GF-D8 (cell line): ENCODE measurements at regions not wholly inside any gene's neighbourhood (a gene's known extent, or its start where the extent isn't known, plus 50 kb on each side); places are given as distances from the start of the nearest gene placed in this dataset.

Source experiments
- DNase-seq: peaks from one replicate; lab custom pipeline; 2025; lab: John Stamatoyannopoulos, UW

DNA sequence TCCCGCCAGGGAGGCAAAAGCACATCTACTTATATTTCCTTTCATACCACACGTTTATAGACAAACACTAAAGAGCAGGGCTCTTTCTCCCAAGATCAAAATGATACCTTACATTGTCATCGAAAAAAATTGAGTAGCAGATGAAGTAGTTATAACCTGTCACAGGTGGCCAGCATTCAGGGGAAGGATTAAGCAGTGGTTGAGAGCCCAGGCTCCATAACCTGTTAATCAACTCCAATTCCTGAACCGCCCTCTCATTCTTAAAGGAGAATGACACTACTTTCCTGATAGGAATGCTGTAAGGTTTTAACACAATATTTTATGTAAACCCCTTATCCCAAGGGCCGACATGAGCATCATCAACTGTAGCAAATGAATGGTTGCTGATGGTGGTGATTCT lies 268.9 kb upstream of the KCNIP4 start:
- DNase-seq, result no peak

DNA sequence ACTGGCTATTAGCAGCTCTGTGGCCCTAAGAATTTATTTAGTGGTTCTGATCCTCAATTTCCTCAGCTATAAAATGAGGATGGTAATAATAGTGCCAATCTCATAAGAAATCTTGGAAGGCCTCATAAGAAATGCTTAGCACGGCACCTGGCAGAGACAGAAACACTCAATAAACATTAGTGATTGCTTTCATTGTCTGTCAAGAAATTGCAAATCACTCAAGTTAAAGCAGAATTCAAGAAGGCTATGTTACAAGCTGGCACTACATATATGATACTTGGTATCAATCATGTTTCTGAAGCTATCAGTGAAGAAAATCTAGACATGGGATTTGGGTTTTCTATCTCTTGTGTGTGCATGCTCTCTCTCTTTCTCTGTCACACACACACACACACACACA lies 267.7 kb upstream of the KCNIP4 start:
- DNase-seq, result no peak

DNA sequence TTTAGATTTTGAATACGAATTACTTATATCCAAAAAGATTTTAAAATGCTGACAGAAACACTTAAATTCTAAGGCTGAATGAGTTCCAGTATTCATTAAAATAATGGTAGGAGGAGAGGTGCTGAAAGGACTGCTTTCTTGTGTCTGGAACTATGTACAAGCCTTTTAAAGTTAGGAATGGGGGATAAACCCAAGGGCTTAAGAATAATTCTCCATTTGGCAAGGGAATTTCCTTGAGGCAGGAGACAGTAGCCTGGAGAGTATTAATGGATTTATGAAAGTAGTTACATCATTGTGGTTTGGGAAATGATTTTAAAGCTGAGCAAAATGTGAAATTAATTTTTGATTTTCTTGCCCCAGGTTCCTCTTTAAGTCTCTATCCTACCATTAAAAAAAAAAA lies 266.5 kb upstream of the KCNIP4 start:
- DNase-seq, result no peak

DNA sequence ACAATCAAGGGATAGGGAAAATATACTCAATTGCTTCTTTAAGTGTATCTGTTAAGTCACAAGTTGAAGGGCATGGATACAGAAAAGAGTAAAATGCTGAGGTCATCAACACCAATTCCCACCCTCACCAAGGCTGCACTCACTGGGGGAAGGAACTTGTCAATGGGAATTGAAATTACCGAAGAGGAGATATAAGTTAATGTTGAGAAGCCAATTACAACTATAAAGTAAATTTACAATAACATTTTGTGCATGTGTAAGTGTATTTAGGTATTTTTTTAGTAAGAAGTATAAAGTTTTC lies 255.1 kb upstream of the KCNIP4 start:
- DNase-seq, result no peak

GRCh38 chr4:22202975-22203710 lies 254.6 kb upstream of the KCNIP4 start:
- DNase-seq, result no peak

- DNase-seq, result no peak
These were observed 253.8 kb upstream of the KCNIP4 start for GRCh38 chr4:22202246-22202974.

GRCh38 chr4:22201256-22201655 lies 252.7 kb upstream of the KCNIP4 start:
- no peak for DNase-seq

DNA sequence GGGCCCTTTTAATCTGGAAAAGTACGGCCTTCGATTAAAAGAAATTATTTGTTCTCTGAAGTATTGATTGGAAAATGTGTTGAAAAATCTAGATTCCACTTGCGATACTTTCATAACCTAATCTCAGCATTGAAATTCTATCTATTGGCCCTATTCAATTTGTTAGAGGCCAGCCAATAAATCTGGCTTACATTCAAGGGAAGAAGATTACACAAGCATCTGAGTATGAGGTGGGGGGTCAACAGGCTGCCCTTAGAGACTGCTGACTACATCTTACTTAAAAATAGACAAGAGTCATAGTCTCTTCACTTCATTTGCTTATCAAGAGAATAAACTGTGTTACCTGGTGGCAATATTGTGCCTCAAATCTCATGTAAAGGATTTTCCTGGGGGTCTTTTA lies 248.0 kb upstream of the KCNIP4 start:
- no peak for DNase-seq

GRCh38 chr4:22192084-22192511 lies 243.5 kb upstream of the KCNIP4 start:
- DNase-seq, result no peak

- no peak for DNase-seq
These were observed 243.0 kb upstream of the KCNIP4 start for GRCh38 chr4:22191565-22191964.

DNA sequence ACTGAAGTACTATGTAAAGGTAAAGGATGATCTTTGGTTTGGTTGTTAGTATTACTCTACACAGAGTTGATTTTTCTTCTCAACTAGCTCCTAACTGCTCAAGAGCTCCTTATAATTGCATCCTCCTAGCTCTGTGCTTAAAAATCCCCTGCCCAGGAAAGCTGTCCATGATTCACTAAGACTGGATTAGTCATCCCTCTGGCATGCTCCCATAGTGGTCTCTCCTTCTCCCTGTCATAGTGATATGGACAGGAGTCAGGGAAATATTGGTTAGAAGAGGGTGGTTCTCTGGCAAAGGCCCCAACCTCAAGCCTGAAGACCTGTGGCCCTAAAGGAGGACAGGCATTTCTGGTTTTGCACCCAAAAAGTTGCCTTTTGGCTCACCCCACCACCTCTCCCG lies 242.3 kb upstream of the KCNIP4 start:
- no peak for DNase-seq

- no peak for DNase-seq
These were observed 238.7 kb upstream of the KCNIP4 start for GRCh38 chr4:22187203-22187820.

- DNase-seq, result no peak
These were observed 233.2 kb upstream of the KCNIP4 start for GRCh38 chr4:22181736-22182135.

DNA sequence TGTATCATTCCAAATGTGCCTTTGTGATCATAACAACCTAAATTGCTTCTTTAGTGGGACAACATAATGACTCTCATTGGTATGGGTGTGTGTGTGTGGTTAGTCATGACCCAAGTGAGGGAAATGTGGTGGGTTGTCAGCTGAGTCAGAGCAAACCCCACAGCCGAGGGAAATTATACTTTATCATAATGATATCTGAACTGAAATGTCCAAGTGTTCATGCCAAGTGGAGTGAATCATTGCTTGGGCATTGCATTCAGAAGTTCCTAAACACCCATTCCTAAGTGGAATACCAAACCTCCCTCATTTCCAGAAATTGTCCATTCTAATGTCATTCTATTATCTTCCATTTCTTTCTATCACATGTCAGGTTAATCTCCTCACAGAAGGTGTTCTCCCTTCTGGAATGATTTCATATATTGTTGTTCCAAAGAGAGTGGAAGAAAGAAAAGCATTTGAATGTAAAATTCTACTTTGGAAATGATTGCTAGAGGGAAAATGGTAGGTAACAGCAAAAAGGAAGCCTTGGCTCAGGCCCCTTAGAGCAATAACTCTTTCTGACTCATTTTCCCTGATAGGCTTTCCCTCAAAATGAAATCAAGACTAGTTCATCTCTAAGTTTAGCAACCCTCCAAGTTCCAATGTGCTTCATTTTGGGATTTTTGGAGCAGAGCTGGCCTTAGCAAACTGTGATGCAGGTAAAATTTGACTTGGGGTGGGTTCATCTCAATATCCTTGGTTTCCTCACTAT lies 230.7 kb upstream of the KCNIP4 start:
- DNase-seq, result no peak

DNA sequence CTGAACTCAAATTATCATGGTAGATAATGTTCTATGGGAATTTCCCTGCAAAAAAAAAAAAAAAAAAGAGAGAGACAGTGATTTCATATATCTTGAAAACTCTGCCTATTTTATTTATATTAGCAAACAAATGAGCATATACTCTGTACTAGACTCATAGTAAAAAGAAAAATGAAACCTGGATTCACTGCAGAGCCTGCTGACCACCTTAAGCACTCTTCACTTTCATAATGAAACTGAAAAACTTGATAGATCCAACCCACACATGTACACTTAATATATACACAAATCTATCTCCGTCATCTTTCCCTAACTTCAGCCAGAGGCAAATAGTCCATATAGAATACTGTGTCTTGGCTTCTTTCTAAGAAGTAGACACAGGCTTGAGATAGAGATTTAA lies 226.1 kb upstream of the KCNIP4 start:
- no peak for DNase-seq

DNA sequence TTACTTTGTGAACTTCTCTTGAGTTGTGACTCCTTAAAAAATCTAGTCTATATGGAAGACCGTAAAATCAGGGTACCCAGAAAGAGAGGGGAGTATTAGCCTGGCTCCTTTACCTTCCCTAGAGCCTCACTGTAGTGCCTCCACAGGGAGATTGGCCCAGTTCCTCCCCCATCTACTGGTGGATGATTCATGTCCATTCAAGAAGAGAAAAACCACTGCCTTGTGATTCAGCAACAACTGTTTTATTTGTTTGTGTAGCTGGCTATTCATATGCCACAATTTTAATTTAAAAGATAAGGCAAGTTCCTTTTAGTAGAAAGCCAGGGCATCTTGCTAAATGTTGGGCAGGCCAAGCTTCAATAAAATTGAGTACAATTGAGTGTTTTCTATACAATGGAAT lies 221.8 kb upstream of the KCNIP4 start:
- DNase-seq, result no peak

DNA sequence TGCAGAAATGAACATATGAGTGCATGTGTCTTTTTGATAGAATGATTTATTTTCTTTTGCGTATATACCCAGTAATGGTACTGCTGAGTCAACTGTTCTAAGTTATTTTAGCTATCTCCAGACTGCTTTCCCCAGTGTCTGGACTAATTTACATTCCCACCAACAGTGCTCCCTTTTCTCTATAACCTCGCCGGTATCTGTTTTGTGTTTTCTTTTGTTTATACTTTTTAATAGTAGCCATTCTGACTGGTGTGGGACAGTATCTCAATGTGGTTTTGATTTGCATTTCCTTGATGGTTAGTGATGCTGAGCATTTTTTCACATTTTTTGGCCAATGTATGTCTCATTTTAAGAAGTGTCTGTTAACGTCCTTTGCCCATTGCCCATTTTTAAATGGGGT lies 218.6 kb upstream of the KCNIP4 start:
- no peak for DNase-seq

GRCh38 chr4:22162454-22162853 lies 213.9 kb upstream of the KCNIP4 start:
- no peak for DNase-seq

GRCh38 chr4:22130741-22131140 lies 182.2 kb upstream of the KCNIP4 start:
- no peak for DNase-seq

GRCh38 chr4:22129454-22130029 lies 181.0 kb upstream of the KCNIP4 start:
- DNase-seq, result no peak

DNA sequence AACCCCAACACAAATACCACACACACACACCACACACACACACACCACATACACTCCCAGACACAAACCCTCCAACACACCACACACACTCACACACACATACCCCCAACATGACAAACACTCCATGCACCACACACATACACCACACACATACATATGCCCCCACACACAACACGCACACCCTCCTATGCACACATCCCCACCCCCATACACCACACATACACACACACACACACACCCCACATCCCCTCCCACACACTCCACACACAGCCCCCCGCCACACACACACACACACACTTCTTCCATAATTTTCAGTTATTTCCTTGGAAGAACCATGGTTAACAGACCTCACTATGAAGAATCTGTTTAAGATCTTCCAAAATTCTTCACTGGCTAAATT lies 173.5 kb upstream of the KCNIP4 start:
- no peak for DNase-seq

DNA sequence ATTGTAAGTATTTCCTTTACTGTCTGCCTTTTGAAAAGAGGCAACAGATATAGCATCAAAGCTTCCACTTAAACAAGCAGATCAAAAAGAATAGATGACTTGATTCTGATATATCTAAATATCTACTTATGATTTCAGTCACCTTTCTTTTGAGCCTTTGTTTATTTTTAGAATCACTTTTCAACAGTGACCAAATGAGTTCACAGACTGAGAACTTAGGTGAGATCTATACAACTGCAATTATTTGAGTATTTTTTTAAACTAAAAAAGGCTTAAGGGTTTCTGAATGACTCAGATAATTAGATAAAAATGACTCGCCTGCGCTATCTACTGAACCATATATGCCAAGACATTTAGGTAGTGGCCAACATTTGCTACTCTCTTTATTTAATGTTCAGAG lies 166.7 kb upstream of the KCNIP4 start:
- DNase-seq, result no peak
